B cell (primary cell): ENCODE measurements at regions not wholly inside any gene's neighbourhood (a gene's known extent, or its start where the extent isn't known, plus 50 kb on each side); places are given as distances from the start of the nearest gene placed in this dataset.

Experiments used
- ATAC-seq: fragments of 200-7000 bp; cut with Tn5 transposase; one replicate; pipeline ENCODE4 v1.10.0; 2021; ENCODE audit warnings: low read depth, mild to moderate bottlenecking, moderate number of reproducible peaks, moderate library complexity
- CTCF ChIA-PET: fragments of 350-600 bp; sonication (Branson Sonifier 250); formaldehyde crosslinking; loops from one replicate; lab custom pipeline; 2021; ENCODE audit warnings: antibody characterized with exemption, inconsistent platforms; lab: Charles Lee
- POLR2A ChIA-PET: fragments of 350-600 bp; sonication (Branson Sonifier 250); formaldehyde crosslinking; loops from one replicate; lab custom pipeline; 2021; ENCODE audit warnings: antibody characterized with exemption; lab: Charles Lee
- DNase-seq: peaks from one replicate; pipeline ENCODE4 v3.0.0; 2013
- H2AFZ ChIP-seq: 2 replicates; pipeline ENCODE4 v1.6.1; 2012; ENCODE audit warnings: mild to moderate bottlenecking, low read depth, low read length; ENCODE audit not compliant: insufficient read depth, poor library complexity, severe bottlenecking
- H3K27ac ChIP-seq, 2 donors: 1 replicate in 1 of 2; 2 replicates in 1 of 2; pipeline ENCODE4 v1.5.1; 2012 to 2013; ENCODE audit warnings: low read length in 2 of 2, mild to moderate bottlenecking in 2 of 2, moderate library complexity in 1 of 2
- H3K27me3 ChIP-seq, 4 experiments: fragments of 200-600 bp in 1 of 4; sonication (generic) in 1 of 4; replicated peaks in 1 of 4; 1 replicate in 2 of 4; 2 replicates in 2 of 4; pipeline versions ENCODE4 v1.6.1 to v1.7.0; 2013 to 2016; ENCODE audit warnings: low read length in 3 of 4, mild to moderate bottlenecking in 2 of 4, mixed read lengths in 1 of 4, moderate library complexity in 1 of 4; ENCODE audit not compliant: insufficient read depth in 4 of 4, control insufficient read depth in 3 of 4; ENCODE audit errors: control extremely low read depth in 1 of 4
- H3K36me3 ChIP-seq, 2 experiments: replicated peaks in 1 of 2; 1 replicate in 1 of 2; 2 replicates in 1 of 2; pipeline versions ENCODE4 v1.6.1 to v1.7.1; 2013; ENCODE audit warnings: low read length in 1 of 2; ENCODE audit not compliant: insufficient read depth in 2 of 2, control insufficient read depth in 1 of 2; ENCODE audit errors: control extremely low read depth in 1 of 2, extremely low read depth in 1 of 2
- H3K4me1 ChIP-seq, 2 donors: fragments of 200-600 bp in 1 of 2; sonication (generic) in 1 of 2; 1 replicate in 1 of 2; 2 replicates in 1 of 2; pipeline versions ENCODE4 v1.5.1 to v1.6.1; 2013 to 2017; ENCODE audit warnings: low read length in 2 of 2; ENCODE audit not compliant: control insufficient read depth in 2 of 2, insufficient read depth in 2 of 2
- H3K4me2 ChIP-seq: replicated peaks from 2 replicates; pipeline ENCODE3; 2012; ENCODE audit warnings: mild to moderate bottlenecking, low read depth, low read length; ENCODE audit not compliant: poor library complexity, severe bottlenecking
- H3K4me3 ChIP-seq, 5 experiments: fragments of 200-600 bp in 1 of 5; sonication (generic) in 1 of 5; 1 replicate in 3 of 5; 2 replicates in 2 of 5; pipeline versions ENCODE4 v1.5.1 to v1.7.0; 2011 to 2016; ENCODE audit warnings: low read length in 4 of 5, mild to moderate bottlenecking in 4 of 5, low read depth in 2 of 5, control low read depth in 1 of 5, moderate library complexity in 1 of 5; ENCODE audit not compliant: insufficient read depth in 1 of 5; ENCODE audit errors: control extremely low read depth in 1 of 5, extremely low read depth in 1 of 5
- H3K79me2 ChIP-seq: fragments of 200-600 bp; sonication (generic); one replicate; pipeline ENCODE4 v1.6.0; 2016; ENCODE audit warnings: low read length; ENCODE audit not compliant: control insufficient read depth, insufficient read depth
- H3K9ac ChIP-seq: fragments of 200-600 bp; sonication (generic); 2 replicates; pipeline ENCODE4 v1.6.1; 2017; ENCODE audit warnings: mild to moderate bottlenecking, low read length, moderate library complexity
- H3K9me3 ChIP-seq, 3 donors: one replicate each; pipeline versions ENCODE4 v1.6.1 to v1.7.1; 2013; ENCODE audit warnings: low read length in 2 of 3; ENCODE audit not compliant: control insufficient read depth in 2 of 3, insufficient read depth in 1 of 3; ENCODE audit errors: control extremely low read depth in 1 of 3
- H4K20me1 ChIP-seq: 2 replicates; pipeline ENCODE4 v1.6.0; 2012; ENCODE audit warnings: mild to moderate bottlenecking, low read length; ENCODE audit not compliant: insufficient read depth, control insufficient read depth, poor library complexity, severe bottlenecking
- H3K27ac Mint-ChIP-seq: one replicate; pipeline ENCODE4 v1.8.0; 2021; ENCODE audit warnings: mixed read lengths
- H3K27me3 Mint-ChIP-seq: one replicate; pipeline ENCODE4 v1.8.0; 2021; ENCODE audit warnings: mixed read lengths
- H3K4me1 Mint-ChIP-seq: one replicate; pipeline ENCODE4 v1.8.0; 2021; ENCODE audit warnings: mixed read lengths
- H3K4me3 Mint-ChIP-seq: one replicate; pipeline ENCODE4 v1.8.0; 2021; ENCODE audit warnings: mixed read lengths
- H3K9me3 Mint-ChIP-seq: one replicate; pipeline ENCODE4 v1.8.0; 2022; ENCODE audit warnings: mixed read lengths; ENCODE audit not compliant: insufficient read depth
- CTCF ChIP-seq: fragments of 200-600 bp; IDR thresholded peaks from one replicate; pipeline ENCODE4 v1.8.0; 2022; ENCODE audit warnings: antibody characterized with exemption, mild to moderate bottlenecking
- EZH2 ChIP-seq: IDR thresholded peaks from 2 replicates; pipeline ENCODE4 v1.6.1; 2012; ENCODE audit warnings: borderline replicate concordance, low read depth, mild to moderate bottlenecking, moderate library complexity, low read length; ENCODE audit not compliant: insufficient read depth, poor library complexity, severe bottlenecking
- WGBS: methylation state at CpG from one replicate; pipeline ENCODE4 v1.1.5; 2013; ENCODE audit warnings: missing lambda C conversion rate; ENCODE audit not compliant: insufficient coverage; 5-methylcytosine and 5-hydroxymethylcytosine counted together
- intact Hi-C: fragments of 100-400 bp; cut with micrococcal nuclease; formaldehyde crosslinking; loops from one replicate; pipeline ENCODE4 v1.10.0; 2022

- intact Hi-C loops = no loop called here
- Histone ChIP-seq H3K36me3 (no peaks in the 10 kb centered on the region), H2AFZ (no peak overlapping the region), H3K4me1 (peaks cover 0 to 3% of the 10 kb centered on the region in 2 donors), H3K9ac (no peak overlapping the region), H3K27ac (no peak overlapping the region), H3K27me3 (peaks cover 0 to 13% (median 2%) of the 10 kb centered on the region in 4 experiments), H3K4me2 (no peak overlapping the region), H4K20me1 (no peaks in the 10 kb centered on the region), H3K4me3 (no peak overlapping the region), H3K79me2 (no peaks in the 10 kb centered on the region), H3K9me3 (peaks cover 1 to 3% (median 3%) of the 10 kb centered on the region in 3 donors)
- WGBS = 86% methylated on average over 9 of the region's 10 CpGs
- CTCF ChIA-PET = no interaction called here
- TF ChIP-seq CTCF (no peak), EZH2 (no peak)
- Mint-ChIP-seq H3K4me1 (peaks cover 5% of the 10 kb centered on the region), H3K27me3 (peaks cover 20% of the 10 kb centered on the region), H3K4me3 (no peak overlapping the region), H3K27ac (no peak overlapping the region), H3K9me3 (no peaks in the 10 kb centered on the region)
- DNase-seq (no peak), ATAC-seq (no peak)
- POLR2A ChIA-PET = no interaction called here
Observed at GRCh38 chr3:194262176-194262924, 88.8 kb downstream of the CPN2 start.

GRCh38 chr3:194262925-194263305, 88.2 kb downstream of the CPN2 start:
- peaks cover 0 to 13% (median 2%) of the 10 kb centered on the region in 4 experiments for H3K27me3 ChIP-seq
- H3K79me2 ChIP-seq = no peaks in the 10 kb centered on the region
- POLR2A ChIA-PET = no interaction called here
- Mint-ChIP-seq H3K4me3 (no peak overlapping the region), H3K4me1 (peaks cover 5% of the 10 kb centered on the region), H3K27ac (no peak overlapping the region), H3K27me3 (peaks cover 24% of the 10 kb centered on the region), H3K9me3 (no peaks in the 10 kb centered on the region)
- ATAC-seq = no peak
- intact Hi-C loops = no loop called here
- no peak overlapping the region for H3K9ac ChIP-seq
- H4K20me1 ChIP-seq = no peaks in the 10 kb centered on the region
- peaks cover 0 to 3% of the 10 kb centered on the region in 2 donors for H3K4me1 ChIP-seq
- 97% methylated on average over 5 of the region's 5 CpGs for WGBS
- TF ChIP-seq CTCF (no peak), EZH2 (no peak)
- H3K4me2 ChIP-seq = no peak overlapping the region
- H3K4me3 ChIP-seq = no peak overlapping the region
- H3K9me3 ChIP-seq = peaks cover 1 to 3% (median 2%) of the 10 kb centered on the region in 3 donors
- DNase-seq = no peak
- CTCF ChIA-PET = no interaction called here
- H2AFZ ChIP-seq = no peak overlapping the region
- H3K27ac ChIP-seq = no peak overlapping the region
- no peaks in the 10 kb centered on the region for H3K36me3 ChIP-seq
